BE2C (cell line): ENCODE measurements at regions not wholly inside any gene's neighbourhood (a gene's known extent, or its start where the extent isn't known, plus 50 kb on each side); places are given as distances from the start of the nearest gene placed in this dataset.
"Not testable (repeated sequence)": the region's sequence is repeated elsewhere in the genome, so short reads cannot be mapped to it uniquely, and the experiment has no call there.

Experiments
- DNase-seq: peaks from one replicate; pipeline ENCODE4 v3.0.0-alpha.2; 2020
- H3K27me3 ChIP-seq: fragments of 250-450 bp; sonication (Bioruptor Pico); 2 replicates; pipeline ENCODE4 v1.5.1; 2020; ENCODE audit warnings: mild to moderate bottlenecking
- H3K36me3 ChIP-seq: fragments of 250-450 bp; sonication (Bioruptor Pico); 2 replicates; pipeline ENCODE4 v1.5.1; 2020; ENCODE audit warnings: mild to moderate bottlenecking
- H3K4me1 ChIP-seq: fragments of 250-450 bp; sonication (Bioruptor Pico); 2 replicates; pipeline ENCODE4 v1.5.1; 2020
- H3K4me3 ChIP-seq: 2 replicates; pipeline ENCODE4 v1.5.1; 2011; ENCODE audit warnings: low read depth, low read length
- H3K9me3 ChIP-seq: fragments of 250-450 bp; sonication (Bioruptor Pico); 2 replicates; pipeline ENCODE4 v1.5.1; 2020
- TF ChIP-seq, protein P1 (sequence below): IDR thresholded peaks from 2 replicates; pipeline ENCODE4 v1.5.1; 2012; ENCODE audit warnings: mild to moderate bottlenecking, low read depth, low read length

GRCh38 chr15:79644091-79644490 lies 212.0 kb downstream of the MINAR1 start:
- Histone ChIP-seq H3K9me3 (no peaks in the 10 kb centered on the region; the same call in 1 of the 2 replicates), H3K4me3 (no peak overlapping the region), H3K36me3 (no peaks in the 10 kb centered on the region), H3K27me3 (no peaks in the 10 kb centered on the region; the same call in 1 of the 2 replicates), H3K4me1 (peaks cover 4% of the 10 kb centered on the region; the same call in 1 of the 2 replicates)
- TF ChIP-seq, protein P1, sequence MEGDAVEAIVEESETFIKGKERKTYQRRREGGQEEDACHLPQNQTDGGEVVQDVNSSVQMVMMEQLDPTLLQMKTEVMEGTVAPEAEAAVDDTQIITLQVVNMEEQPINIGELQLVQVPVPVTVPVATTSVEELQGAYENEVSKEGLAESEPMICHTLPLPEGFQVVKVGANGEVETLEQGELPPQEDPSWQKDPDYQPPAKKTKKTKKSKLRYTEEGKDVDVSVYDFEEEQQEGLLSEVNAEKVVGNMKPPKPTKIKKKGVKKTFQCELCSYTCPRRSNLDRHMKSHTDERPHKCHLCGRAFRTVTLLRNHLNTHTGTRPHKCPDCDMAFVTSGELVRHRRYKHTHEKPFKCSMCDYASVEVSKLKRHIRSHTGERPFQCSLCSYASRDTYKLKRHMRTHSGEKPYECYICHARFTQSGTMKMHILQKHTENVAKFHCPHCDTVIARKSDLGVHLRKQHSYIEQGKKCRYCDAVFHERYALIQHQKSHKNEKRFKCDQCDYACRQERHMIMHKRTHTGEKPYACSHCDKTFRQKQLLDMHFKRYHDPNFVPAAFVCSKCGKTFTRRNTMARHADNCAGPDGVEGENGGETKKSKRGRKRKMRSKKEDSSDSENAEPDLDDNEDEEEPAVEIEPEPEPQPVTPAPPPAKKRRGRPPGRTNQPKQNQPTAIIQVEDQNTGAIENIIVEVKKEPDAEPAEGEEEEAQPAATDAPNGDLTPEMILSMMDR = no peak
- DNase-seq = no peak

GRCh38 chr15:79652972-79653371 lies 220.8 kb downstream of the MINAR1 start:
- H3K36me3 ChIP-seq, H3K4me3 ChIP-seq, DNase-seq: not testable (repeated sequence)

DNA sequence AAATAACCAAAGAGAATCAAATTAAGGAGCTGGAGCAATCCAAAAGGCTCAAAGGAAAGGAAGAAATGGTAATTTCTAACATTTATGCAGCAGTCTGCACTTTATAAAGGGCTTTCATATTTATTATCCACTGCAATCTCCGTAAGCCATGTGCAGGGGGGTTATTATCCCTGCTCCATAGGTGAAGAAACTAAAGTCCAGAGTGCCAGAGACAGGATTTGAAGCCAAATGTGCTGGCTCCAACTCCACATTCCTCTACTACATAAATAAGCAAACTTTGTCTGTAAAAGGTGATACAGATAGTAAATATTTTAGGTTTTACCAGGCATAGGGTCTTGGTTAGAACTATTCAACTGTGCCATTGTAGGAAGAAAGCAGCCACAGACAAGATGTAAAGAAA lies 221.4 kb downstream of the MINAR1 start:
- Histone ChIP-seq H3K4me1 (no peaks in the 10 kb centered on the region), H3K4me3 (no peak overlapping the region), H3K27me3 (no peaks in the 10 kb centered on the region), H3K9me3 (no peaks in the 10 kb centered on the region), H3K36me3 (no peaks in the 10 kb centered on the region)
- DNase-seq = no peak
- TF ChIP-seq, protein P1 = no peak

More at GRCh38 chr15:79652972-79653371, 220.8 kb downstream of the MINAR1 start:
- not testable (repeated sequence) for H3K27me3 ChIP-seq, H3K9me3 ChIP-seq, H3K4me1 ChIP-seq

DNA sequence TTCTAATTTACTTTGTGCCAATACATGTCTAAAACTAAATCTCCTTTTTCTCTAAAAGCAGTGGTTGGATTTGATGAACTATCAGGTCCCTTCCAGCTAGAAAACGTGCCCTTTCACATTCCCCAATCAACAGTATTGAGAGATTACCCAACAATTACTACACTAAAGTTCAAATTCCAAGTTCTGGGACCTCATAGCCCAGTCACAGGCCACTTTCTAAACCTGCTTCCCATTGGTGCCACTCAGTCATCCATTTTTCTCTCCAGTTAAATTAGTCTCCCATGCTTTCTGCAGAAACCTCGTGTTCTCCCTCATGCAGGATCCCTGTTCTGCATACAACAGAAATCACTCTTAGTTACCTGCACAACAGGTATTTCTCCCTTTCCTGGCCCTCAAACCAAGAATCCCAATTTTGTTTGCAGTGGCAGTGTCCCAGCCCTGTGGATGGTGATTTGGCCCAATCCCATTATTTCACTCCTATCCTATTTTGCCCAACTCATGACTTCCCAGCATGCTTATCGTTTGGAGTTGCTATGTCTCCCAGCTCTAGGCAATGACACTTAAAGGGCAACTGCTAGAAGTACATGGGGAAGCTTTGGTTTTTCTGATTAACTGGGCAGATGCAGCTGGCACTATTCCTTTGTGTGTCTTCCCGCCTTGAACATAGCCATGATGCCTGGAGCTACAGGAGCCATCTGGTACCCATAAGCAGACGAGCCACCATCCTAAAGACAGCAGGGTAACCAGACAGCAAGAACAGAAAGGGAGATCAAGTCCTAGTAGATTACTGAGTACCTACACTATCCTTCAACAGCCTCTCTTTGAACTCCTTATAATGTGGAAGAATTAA lies 224.2 kb downstream of the MINAR1 start:
- H3K4me1 ChIP-seq = no peaks in the 10 kb centered on the region
- H3K9me3 ChIP-seq = no peaks in the 10 kb centered on the region
- no peak overlapping the region for H3K4me3 ChIP-seq
- TF ChIP-seq, protein P1 = no peak
- DNase-seq = no peak
- no peaks in the 10 kb centered on the region for H3K36me3 ChIP-seq
- H3K27me3 ChIP-seq = no peaks in the 10 kb centered on the region

- TF ChIP-seq, protein P1 = no peak
- H3K4me3 ChIP-seq = no peak overlapping the region
- H3K36me3 ChIP-seq = no peaks in the 10 kb centered on the region
- H3K27me3 ChIP-seq = no peaks in the 10 kb centered on the region; the same call in 1 of the 2 replicates
- DNase-seq = no peak
- no peaks in the 10 kb centered on the region for H3K4me1 ChIP-seq
- H3K9me3 ChIP-seq = no peaks in the 10 kb centered on the region
These were observed 225.6 kb downstream of the MINAR1 start for GRCh38 chr15:79657722-79658121.

GRCh38 chr15:79659691-79660090 lies 227.6 kb downstream of the MINAR1 start:
- Histone ChIP-seq H3K9me3 (no peaks in the 10 kb centered on the region), H3K27me3 (no peaks in the 10 kb centered on the region; the same call in 1 of the 2 replicates), H3K4me3 (no peak overlapping the region), H3K36me3 (no peaks in the 10 kb centered on the region), H3K4me1 (no peaks in the 10 kb centered on the region)
- TF ChIP-seq, protein P1 = no peak
- DNase-seq = no peak
